A673 (cell line): ENCODE measurements at regions not wholly inside any gene's neighbourhood (a gene's known extent, or its start where the extent isn't known, plus 50 kb on each side); places are given as distances from the start of the nearest gene placed in this dataset.

Experiments
- EZH2 ChIP-seq: fragments of 200-600 bp; sonication (generic); IDR thresholded peaks from 2 replicates; pipeline ENCODE4 v1.6.1; 2017; ENCODE audit warnings: borderline replicate concordance, low read depth, mild to moderate bottlenecking, mixed read lengths, antibody characterized with exemption, low read length; ENCODE audit not compliant: poor library complexity, severe bottlenecking
- TF ChIP-seq, protein P1 (sequence below): fragments of 300-800, 200-600 bp; sonication (generic); conservative IDR thresholded peaks from 2 replicates; pipeline ENCODE4 v1.5.1; 2017; ENCODE audit warnings: low read depth, mild to moderate bottlenecking, antibody characterized with exemption, low read length, moderate library complexity, mixed read lengths

DNA sequence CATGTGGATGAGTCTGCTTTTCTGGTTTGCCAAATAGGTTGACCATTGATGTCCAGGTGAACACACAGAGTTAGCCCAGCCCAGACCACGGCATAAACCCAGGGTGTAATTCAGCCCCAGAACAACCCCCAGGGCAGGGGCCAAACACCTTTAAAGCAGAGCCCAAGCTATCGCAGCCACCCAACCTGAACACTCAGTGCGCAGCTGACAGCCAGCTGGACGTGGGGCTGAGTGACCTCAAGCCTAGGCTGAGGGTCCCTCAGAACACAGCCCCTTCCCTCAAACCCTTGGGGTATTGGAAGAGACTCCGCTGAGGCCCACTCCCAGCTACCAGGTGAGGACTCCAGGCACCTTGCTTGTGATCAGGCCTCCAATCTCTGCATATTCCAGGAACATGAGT is 161.5 kb upstream of the NECTIN1 start:
- TF ChIP-seq, protein P1, sequence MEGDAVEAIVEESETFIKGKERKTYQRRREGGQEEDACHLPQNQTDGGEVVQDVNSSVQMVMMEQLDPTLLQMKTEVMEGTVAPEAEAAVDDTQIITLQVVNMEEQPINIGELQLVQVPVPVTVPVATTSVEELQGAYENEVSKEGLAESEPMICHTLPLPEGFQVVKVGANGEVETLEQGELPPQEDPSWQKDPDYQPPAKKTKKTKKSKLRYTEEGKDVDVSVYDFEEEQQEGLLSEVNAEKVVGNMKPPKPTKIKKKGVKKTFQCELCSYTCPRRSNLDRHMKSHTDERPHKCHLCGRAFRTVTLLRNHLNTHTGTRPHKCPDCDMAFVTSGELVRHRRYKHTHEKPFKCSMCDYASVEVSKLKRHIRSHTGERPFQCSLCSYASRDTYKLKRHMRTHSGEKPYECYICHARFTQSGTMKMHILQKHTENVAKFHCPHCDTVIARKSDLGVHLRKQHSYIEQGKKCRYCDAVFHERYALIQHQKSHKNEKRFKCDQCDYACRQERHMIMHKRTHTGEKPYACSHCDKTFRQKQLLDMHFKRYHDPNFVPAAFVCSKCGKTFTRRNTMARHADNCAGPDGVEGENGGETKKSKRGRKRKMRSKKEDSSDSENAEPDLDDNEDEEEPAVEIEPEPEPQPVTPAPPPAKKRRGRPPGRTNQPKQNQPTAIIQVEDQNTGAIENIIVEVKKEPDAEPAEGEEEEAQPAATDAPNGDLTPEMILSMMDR = no peak
- no peak for TF ChIP-seq EZH2
